Vagina (tissue), 2 donors: ENCODE measurements at regions not wholly inside any gene's neighbourhood (a gene's known extent, or its start where the extent isn't known, plus 50 kb on each side); places are given as distances from the start of the nearest gene placed in this dataset.

Experiments
- DNase-seq, 2 donors: peaks; one replicate each; pipeline ENCODE4 v3.0.0-alpha.2; 2017; ENCODE audit errors: extremely low spot score in 2 of 2
- H3K27ac ChIP-seq: fragments of 200-600 bp; sonication (generic); one replicate; pipeline ENCODE4 v1.5.1; 2019
- H3K27me3 ChIP-seq: fragments of 200-600 bp; sonication (generic); one replicate; pipeline ENCODE4 v1.5.1; 2019
- H3K36me3 ChIP-seq, 2 donors: fragments of 200-600 bp; sonication (generic); one replicate each; pipeline ENCODE4 v1.5.1; 2017 to 2019
- H3K4me1 ChIP-seq: fragments of 200-600 bp; sonication (generic); one replicate; pipeline ENCODE4 v1.5.1; 2019
- H3K4me3 ChIP-seq, 2 donors: fragments of 200-600 bp; sonication (generic); 1 replicate in 1 of 2; 2 replicates in 1 of 2; pipeline ENCODE4 v1.5.1; 2016 to 2019
- H3K9me3 ChIP-seq: fragments of 200-600 bp; sonication (generic); one replicate; pipeline ENCODE4 v1.5.1; 2019
- CTCF ChIP-seq, 3 experiments: fragments of 450-650 bp in 2 of 3; fragments of 200-600 bp in 1 of 3; sonication (generic) in 1 of 3; IDR thresholded peaks; one replicate each; pipeline ENCODE4 v1.5.1; 2017 to 2019; ENCODE audit warnings: antibody characterized with exemption in 3 of 3, mild to moderate bottlenecking in 2 of 3, moderate library complexity in 2 of 3
- POLR2A ChIP-seq, 2 donors: fragments of 450-650 bp; IDR thresholded peaks; one replicate each; pipeline ENCODE4 v1.6.1; 2017; ENCODE audit warnings: antibody characterized with exemption in 2 of 2, mild to moderate bottlenecking in 2 of 2, moderate library complexity in 2 of 2
- POLR2AphosphoS5 ChIP-seq, 2 donors: sonication (generic); formaldehyde crosslinking; IDR thresholded peaks; one replicate each; pipeline ENCODE4 v1.9.0; 2017; ENCODE audit warnings: antibody characterized with exemption in 2 of 2, mild to moderate bottlenecking in 2 of 2, low read depth in 1 of 2; ENCODE audit not compliant: insufficient read depth in 1 of 2
- intact Hi-C: fragments of 100-400 bp; cut with DNase I; formaldehyde crosslinking; loops from one replicate; pipeline ENCODE4 v1.15.1; 2023

GRCh38 chr7:128167042-128167701 lies 73.9 kb upstream of the LEP start:
- DNase-seq, result no peak
- H3K27ac ChIP-seq, result no peak overlapping the region
- TF ChIP-seq POLR2A (IDR thresholded peaks at IDR 0.05), result no peak
- no peak for TF ChIP-seq POLR2AphosphoS5 (IDR thresholded peaks at IDR 0.05; ENCODE audit: insufficient read depth in 1 of 2, low read depth in 1 of 2)
- no peak for TF ChIP-seq CTCF (IDR thresholded peaks at IDR 0.05)
- no peaks in the 10 kb centered on the region for H3K9me3 ChIP-seq
- intact Hi-C loops, result no loop called here
- H3K4me1 ChIP-seq, result peaks cover 27% of the 10 kb centered on the region
- no peaks in the 10 kb centered on the region for H3K36me3 ChIP-seq
- peaks cover 10% of the 10 kb centered on the region for H3K27me3 ChIP-seq
- H3K4me3 ChIP-seq, result peak overlapping the region; percentile 38 to 39

GRCh38 chr7:128167791-128168666 lies 73.0 kb upstream of the LEP start:
- DNase-seq, result no peak
- H3K4me1 ChIP-seq, result peaks cover 27% of the 10 kb centered on the region
- no peak overlapping the region for H3K27ac ChIP-seq
- no peaks in the 10 kb centered on the region for H3K9me3 ChIP-seq
- peak overlapping the region; percentile 38 to 39 for H3K4me3 ChIP-seq
- TF ChIP-seq POLR2A (IDR thresholded peaks at IDR 0.05) (no peak), CTCF (IDR thresholded peaks at IDR 0.05) (no peak), POLR2AphosphoS5 (IDR thresholded peaks at IDR 0.05; ENCODE audit: insufficient read depth in 1 of 2, low read depth in 1 of 2) (no peak)
- intact Hi-C loops, result no loop called here
- peaks cover 10% of the 10 kb centered on the region for H3K27me3 ChIP-seq
- no peaks in the 10 kb centered on the region for H3K36me3 ChIP-seq

- no peak for DNase-seq
- peaks cover 27% of the 10 kb centered on the region for H3K4me1 ChIP-seq
- H3K4me3 ChIP-seq, result no peak overlapping the region
- TF ChIP-seq POLR2AphosphoS5 (IDR thresholded peaks at IDR 0.05; ENCODE audit: insufficient read depth in 1 of 2, low read depth in 1 of 2), result no peak
- TF ChIP-seq CTCF (IDR thresholded peaks at IDR 0.05), result no peak
- no peak for TF ChIP-seq POLR2A (IDR thresholded peaks at IDR 0.05)
- H3K9me3 ChIP-seq, result no peaks in the 10 kb centered on the region
- no peaks in the 10 kb centered on the region for H3K36me3 ChIP-seq
- peaks cover 10% of the 10 kb centered on the region for H3K27me3 ChIP-seq
- intact Hi-C loops, result no loop called here
- H3K27ac ChIP-seq, result no peak overlapping the region
These were observed 72.3 kb upstream of the LEP start for GRCh38 chr7:128168667-128169210.

GRCh38 chr7:128170461-128170860 lies 70.6 kb upstream of the LEP start:
- Histone ChIP-seq H3K4me3 (no peak overlapping the region), H3K27me3 (peaks cover 10% of the 10 kb centered on the region), H3K9me3 (no peaks in the 10 kb centered on the region), H3K4me1 (peaks cover 27% of the 10 kb centered on the region), H3K36me3 (no peaks in the 10 kb centered on the region), H3K27ac (no peak overlapping the region)
- no peak for TF ChIP-seq POLR2AphosphoS5 (IDR thresholded peaks at IDR 0.05; ENCODE audit: insufficient read depth in 1 of 2, low read depth in 1 of 2)
- TF ChIP-seq CTCF (IDR thresholded peaks at IDR 0.05), result no peak
- intact Hi-C loops, result no loop called here
- DNase-seq, result peak in 1 of 2 donors; percentile 92
